ENCODE measurements at regions not wholly inside any gene's neighbourhood (a gene's known extent, or its start where the extent isn't known, plus 50 kb on each side); places are given as distances from the start of the nearest gene placed in this dataset.

DNA sequence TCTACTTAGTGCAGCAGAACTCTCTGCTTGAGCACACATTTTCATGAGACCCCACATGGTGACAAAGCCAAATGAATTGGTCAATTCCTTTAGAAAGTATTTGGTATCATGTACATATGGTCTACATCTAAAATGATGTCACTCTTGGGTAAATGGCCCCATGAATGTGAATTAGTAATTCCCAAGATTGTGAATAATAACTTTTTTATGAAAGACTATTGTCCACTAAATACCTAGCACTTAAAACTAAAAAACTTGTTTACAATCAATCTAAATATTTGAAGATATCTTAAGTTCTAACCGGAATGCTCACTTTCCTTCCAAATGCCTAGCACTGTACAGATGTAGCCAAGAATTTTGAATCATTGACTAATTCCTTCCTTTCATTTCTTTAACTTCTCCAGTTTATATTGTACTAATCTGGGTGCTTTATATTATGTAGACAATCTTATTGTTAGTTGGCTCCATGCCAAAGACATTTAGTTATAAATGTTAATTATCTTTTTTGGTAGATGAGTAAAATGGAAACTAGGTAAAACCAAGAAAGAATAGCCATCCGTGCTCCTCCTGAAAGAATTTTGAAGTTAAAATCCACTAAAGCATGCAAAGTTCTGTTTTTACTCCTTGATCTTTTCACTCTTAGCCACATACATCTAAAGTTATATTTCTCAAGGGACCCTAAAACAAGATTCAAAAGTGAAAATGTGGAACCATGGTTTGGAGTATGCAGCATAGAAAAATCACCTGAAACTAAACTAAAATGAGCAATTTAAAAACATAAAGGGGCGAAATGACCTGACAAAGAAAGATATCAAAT, 145.0 kb upstream of the ARHGAP20 start:
- no peak for TF ChIP-seq ZNF384 (IDR thresholded peaks at IDR 0.05)
- TF ChIP-seq SP1 (IDR thresholded peaks at IDR 0.05): no peak
- no peak for TF ChIP-seq SUZ12 (IDR thresholded peaks at IDR 0.05)
